NCI-H2196 (cell line): ENCODE measurements at regions not wholly inside any gene's neighbourhood (a gene's known extent, or its start where the extent isn't known, plus 50 kb on each side); places are given as distances from the start of the nearest gene placed in this dataset.
"Not testable (repeated sequence)": the region's sequence is repeated elsewhere in the genome, so short reads cannot be mapped to it uniquely, and the experiment has no call there.

Source experiments
- DNase-seq: peaks from one replicate; lab custom pipeline; 2025; ENCODE audit not compliant: unreplicated experiment; lab: John Stamatoyannopoulos, UW

DNA sequence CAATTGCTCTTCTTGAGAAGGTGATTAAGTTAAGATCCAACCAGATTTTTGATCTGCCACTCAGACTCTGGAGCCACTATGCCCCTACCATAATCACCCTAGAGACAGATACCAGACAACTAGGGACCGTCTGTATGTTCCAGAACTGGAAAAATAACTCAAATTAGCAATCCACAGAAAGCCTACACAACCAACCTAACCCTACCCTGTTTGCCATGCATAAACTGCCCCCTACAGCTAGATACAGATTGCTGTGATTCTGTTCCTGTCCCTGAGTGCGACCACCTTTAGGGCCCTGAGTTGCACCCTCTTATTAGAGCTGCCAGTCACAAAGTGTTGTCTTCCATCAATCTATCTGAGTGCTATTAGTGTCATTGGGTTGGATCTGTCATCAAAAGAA, 929.8 kb upstream of the SLITRK1 start:
- DNase-seq: no peak

DNA sequence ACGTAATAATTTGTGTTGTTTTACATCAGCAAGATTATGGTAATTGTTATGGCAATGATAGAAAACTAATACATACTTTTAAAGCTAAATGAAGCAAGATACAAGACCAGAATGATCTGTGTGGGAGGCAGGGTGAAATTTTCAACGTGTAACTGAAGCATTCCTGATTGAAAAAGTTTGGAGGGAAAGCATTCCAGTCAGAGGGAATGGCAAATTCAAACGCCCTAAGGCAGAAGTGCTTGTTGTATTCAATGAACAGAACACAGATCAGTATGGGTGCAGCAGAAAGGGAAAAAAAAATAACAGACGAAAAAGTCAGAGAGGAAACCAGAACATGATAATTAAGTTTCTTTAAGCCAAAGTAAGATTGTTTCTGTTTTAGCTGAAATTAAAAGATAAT, 928.5 kb upstream of the SLITRK1 start:
- no peak for DNase-seq

DNA sequence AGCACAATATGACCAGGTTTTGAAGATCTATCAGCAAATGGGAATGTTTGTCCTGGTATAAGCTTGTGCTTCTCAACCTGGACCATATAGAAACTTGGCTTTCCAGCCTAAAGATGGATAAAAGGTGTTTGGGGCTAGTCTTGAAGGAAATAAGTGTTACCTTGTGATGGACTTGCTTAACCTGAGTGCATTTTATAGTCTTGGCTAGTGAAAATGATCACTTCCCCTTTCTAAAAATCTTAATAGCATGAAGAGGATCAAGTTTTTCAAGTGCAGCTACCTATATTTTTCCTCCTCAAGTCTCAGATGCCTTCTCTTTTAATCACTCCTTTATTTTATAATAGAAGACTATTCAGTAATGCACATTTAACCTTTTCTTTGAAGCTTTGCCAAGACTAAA, 919.8 kb upstream of the SLITRK1 start:
- no peak for DNase-seq

DNA sequence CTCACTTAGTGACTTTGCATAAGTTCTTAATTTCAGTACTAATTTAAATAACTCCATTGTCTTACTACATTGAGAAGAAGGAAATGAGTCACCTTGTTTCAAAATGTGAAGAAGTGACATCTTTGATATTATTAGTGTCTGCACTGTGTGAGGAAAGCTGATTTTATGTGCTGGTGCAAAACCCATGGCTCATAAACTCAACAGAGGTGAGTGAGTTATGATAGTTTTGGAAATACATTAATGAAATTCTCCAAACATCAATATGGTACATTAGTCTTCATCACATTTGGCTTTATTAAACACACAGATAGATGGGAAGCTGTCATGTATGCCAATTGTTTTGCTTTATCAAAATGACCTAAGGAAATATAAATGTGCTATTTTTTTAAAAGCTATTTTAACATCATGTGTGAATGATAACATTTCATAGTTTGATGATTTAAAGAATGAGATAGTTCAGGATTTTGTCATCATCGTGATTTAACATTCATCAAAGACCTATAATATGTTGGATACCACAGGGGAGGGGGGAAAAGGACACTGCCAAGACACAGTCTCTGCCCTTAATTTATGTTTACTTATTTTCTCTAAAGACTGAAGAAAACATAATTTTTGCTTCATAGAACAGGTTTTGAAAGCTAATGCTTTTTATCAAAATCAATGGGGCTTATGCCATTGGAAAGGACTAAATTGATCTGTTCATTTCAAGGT, 902.3 kb upstream of the SLITRK1 start:
- DNase-seq: no peak

DNA sequence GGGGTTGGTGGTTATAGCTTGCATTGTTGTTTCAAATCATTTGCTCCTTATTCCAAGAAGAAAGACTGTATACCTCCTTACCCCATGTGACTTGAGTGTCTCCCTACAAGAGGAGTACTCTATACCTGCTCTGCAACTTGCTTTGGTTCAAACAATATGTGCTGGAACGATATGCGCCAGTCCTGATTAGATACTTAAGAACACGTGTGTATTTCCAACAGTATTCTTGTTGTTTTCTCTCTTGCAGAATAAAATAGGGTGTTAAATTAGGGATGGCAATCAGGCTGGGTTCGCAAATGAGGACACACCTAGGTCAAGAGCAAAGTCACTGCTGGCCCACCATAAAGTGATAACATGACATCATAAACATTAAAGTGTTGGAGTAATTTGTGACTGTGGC, 895.0 kb upstream of the SLITRK1 start:
- DNase-seq: no peak

DNA sequence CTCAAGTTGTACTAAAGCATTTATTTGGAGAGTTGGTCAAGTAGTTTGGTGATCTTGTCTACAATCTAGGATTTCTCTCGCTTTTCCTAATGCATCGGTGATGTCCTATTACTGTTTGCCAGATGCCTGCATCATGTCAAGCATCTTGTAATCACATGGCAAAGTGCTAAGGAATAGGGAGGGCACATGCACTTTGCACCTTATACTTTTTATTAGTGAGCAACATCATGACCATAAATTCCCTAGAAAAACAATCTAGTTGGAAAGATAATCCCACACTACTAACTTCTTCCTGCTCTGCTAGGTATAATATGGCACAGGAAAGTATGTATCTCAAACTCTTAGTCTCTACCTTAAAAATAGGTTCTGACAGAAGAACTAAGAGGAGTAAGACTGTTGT, 894.3 kb upstream of the SLITRK1 start:
- DNase-seq: no peak

DNA sequence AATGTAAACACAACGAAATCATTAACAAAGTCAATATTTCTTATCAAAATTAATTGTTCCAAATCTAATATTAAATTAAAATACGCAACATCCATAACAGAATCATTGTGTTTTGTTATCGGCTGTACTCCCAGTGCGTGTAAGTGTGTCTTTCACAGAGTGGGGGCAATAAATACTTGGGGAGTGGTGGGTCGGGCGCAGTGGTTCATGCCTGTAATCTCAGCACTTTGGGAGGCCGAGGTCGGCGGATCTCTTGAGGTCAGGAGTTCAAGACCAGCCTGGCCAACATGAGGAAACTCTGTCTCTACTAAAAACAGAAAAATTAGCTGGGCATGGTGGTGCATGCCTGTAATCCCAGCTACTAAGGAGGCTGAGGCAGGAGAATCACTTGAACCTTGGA, 893.6 kb upstream of the SLITRK1 start:
- not testable (repeated sequence) for DNase-seq

DNA sequence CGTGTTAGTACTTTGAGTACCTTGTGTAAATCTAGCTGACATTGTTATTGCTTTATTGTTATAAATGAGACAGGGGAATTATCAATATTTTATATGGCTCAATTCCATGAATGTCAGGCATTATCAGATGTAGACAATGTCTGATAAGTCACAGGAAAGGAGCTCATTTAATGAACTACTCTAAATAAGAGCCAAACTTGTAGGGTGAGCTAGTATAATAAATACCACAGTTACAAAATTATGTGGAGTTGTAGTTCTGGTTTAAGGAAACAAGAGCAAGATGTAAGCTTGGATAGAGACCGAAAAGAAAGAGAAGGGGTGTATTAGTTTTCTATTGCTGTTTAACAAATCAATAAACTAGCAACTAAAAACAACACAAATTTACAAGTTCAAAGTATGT, 891.8 kb upstream of the SLITRK1 start:
- DNase-seq: no peak

DNA sequence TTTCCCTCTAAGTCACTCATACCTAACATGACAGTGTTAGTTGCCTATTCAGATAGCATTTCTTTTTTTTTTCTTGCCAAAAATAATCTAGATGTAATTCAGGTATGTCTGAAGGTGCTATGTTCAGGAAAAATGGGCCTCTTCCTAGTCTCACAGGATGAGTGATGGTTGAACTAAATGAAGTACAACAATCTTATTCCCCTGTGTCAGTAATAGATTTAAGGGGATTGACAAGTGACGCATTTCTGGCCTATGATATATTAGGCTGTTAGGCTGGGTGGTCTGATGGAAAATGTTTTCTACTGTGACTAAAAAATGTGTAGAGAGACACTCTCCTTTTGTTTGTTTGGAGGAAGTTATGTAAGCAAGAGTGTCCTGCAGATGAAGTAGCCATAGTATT, 878.7 kb upstream of the SLITRK1 start:
- no peak for DNase-seq

DNA sequence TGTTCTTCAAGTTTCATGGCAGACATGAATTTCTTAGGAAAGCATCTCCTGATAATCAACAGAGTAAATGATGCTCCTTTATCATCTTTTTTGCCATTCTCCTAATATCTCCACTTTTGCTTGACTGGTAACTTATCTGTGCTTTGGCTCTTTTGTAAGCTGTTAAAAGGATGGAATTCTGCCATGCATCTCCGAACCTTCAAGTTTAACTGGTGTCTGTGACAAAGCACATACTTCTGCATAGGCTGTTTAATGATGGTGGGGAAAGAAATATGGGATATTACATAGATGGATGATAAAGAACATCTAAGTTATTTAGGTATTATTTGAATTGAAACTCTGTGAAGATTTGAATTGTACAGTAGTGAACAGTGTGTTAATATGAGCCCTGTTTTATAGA, 866.9 kb upstream of the SLITRK1 start:
- DNase-seq: no peak

DNA sequence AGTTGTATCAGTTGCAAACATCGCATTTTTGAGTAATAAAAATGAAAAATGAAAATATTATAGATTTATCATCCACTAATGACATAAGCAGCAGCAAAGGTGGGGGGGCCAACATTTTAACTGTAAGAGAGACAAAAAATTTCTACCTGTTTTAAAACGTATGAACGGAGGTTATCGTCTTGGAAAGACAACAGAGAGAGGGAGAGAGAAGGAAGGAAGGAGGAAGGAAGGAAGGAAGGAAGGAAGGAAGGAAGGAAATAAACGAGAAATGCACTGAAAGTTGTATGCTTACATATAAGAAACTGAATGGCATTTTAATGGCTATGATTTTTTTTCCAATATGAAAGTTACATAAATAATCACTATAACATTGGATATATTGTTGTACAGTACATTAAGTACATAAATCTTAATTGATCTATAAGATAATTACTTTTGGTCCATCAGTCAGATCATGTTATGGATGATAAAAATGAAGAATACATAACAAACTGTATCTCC, 862.8 kb upstream of the SLITRK1 start:
- no peak for DNase-seq

DNA sequence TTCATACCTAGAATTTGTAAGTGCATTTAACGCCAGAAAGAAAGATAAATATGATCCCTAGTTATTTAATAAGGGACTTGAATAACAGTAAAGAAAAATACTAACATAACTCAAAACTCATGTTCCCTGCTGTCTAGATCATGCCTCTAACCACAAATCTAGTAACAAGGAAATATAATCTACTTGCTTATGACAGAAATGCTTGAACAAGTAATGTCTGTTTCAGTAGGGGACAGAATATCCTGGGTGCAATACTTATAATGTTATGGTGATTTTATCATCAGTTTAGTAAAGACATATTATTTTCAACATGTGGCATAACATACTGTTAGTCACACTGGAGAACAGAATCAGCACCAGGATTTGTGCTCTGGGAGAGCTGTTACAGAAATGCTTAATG, 861.9 kb upstream of the SLITRK1 start:
- no peak for DNase-seq

DNA sequence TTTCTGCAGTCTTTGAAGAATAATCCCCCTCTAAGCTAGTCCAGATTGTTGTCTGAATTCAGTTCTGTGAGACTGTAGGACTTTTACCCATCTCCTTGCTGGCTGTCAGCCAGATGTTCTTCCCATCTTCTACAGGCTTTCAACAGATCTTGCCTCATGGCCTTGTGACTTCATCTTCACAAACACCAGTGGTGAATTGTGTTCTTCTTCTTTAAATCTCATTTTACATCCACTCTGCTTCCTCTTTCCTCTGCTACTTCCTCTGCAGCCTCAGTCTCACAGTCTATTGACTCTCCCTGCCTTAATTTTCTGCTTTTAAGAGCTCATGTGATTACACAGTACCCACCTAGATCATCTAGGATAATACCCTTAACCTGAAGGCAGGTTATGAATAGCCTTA, 859.0 kb upstream of the SLITRK1 start:
- no peak for DNase-seq

DNA sequence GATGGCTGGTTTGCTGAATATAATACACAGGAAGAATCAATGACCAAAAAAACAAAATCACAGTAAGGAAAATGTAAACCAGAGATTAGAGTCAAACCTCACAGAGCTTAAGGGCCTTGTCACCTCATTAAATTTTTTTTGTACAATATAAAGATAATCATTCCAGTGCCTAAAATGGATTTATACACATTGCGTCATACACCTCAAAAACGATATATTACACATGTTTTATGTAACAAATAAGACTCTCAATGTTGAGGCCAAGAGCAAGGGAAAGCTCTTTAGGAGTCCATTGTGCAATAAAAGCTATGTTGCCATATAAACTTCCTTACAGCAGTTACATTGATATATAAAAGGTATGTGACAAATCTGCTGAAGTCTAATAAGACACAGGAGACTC, 856.7 kb upstream of the SLITRK1 start:
- DNase-seq: no peak

DNA sequence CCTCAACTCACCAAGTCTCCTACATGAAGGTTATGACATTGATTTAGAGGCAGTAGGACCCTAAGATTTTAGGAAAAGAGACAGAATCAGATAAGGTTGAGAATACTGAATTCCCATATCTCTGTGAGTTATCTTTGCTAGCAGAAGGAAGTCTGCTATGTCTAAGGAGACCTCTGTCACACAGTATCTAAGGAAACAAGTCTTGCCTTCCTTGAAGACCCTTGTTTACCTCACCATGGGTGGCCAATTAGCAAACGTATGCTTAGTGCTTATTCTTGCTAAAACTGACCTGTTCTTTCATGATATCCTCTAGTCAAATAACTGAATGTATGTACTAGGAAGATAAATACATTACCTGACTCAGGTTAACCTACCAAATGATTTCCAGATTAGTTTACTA, 855.4 kb upstream of the SLITRK1 start:
- no peak for DNase-seq

DNA sequence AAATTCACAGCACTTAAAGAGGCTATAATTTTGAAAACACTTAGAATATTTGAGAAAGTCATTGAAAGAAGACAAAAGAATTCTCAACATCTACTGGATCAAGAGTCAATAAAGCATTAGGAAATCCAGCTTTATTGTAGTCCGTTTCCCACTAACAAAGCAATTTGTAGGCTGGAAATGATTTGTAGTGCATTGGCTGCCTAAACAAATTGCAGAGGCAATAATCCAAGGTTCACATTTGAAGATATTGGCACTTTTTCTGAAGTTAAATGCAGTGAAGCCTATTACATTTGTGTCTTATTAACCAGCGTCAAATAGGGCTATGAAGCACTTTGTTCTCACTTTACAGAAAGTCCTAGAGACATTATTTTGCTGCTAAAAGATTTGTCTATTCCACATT, 848.1 kb upstream of the SLITRK1 start:
- DNase-seq: no peak

DNA sequence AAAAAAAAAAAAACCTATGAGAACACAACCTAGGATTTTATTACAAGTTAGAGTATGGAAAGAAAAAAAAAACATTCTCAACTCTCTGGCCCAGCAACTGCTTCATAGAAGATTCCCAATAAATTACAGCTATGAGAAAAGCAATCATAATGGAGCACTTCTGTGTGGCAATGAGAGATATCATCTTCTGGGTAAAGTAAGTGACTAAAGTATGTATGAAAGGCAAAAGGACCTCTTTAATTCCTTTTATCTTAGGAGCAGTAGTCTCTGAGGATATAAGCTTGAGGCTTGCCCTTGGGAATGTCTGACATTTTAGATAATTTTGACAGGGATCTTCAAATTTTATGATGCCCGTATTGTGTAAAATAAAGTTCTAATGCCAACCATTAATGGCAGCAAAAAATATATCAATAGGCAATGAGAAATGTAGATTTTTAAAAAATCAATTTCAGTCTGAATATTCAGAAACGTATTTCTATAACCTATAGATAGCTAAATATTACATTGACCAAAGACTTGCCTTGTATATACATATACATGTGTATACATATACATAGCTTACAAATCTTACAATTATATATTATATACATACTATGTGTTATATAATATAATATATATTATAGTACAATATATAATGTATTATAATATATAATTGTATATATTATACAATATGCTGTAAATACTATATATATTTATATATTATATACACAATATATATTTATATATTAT, 823.9 kb upstream of the SLITRK1 start:
- DNase-seq: no peak

DNA sequence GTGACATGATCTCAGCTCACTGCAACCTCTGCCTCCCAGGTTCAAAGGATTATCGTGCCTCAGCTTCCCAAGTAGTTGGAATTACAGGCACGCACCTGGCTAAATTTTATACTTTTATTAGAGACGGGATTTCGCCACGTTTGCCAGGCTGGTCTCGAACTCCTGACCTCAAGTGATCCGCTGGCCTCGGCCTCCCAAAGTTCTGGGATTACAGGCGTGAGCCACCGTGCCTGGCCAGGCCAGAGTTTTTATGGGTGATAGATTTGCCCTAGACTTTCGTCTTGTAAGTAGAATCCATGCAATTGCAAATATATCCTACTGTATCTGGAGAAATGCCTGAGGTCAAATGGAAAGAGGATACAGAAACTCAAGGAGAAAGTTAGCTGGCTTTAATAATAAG, 819.9 kb upstream of the SLITRK1 start:
- no peak for DNase-seq

DNA sequence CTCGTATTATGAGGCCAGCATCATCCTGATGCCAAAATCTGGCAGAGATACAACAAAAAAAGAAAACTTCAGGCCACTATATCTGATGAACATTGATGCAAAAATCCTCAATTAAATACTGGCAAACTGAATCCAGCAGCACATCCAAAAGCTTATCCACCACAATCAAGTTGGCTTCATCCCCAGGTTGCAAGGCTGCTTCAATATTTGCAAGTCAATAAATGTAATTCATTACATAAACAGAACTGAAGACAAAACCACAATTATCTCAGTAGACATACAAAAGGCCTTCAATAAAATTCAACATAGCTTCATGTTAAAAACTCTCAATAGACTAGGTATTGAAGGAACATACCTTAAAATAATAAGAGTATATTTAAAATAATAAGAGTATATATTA, 815.3 kb upstream of the SLITRK1 start:
- DNase-seq: not testable (repeated sequence)

DNA sequence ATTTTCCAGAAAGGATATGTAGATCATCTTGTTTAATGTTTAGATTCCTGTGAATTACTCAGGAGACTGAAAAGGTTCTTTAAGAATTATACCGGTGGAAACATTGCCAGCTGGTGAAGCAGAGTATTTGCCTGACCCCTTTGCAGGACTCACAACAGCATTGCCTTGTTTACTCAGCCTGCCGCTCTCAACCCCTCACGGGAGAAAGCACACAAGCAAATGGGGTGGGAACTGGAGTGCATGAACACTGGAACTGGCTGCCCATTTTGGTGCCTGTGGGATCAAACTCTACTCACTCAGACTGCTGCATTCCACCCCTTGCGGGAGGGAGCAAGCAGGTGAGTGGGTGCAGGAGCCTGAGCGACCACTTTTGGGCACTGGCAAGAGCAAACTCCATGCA, 804.7 kb upstream of the SLITRK1 start:
- DNase-seq: no peak

DNA sequence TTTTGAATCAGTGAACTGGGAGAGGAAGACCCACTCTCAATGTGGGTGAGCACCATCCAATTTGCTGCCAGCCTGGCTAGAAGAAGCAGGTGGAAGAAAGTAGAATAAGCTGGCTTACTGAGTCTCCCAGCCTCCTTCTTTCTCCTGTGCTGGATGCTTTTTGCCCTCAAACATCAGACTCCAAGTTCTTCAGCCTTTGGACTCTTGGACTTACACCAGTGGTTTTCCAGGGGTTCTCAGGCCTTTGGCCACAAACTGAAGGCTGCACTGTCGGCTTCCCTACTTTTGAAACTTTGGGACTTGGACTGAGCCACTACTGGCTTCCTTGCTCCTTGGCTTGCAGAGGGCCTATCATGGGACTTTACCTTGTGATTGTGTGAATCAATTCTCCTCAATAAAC, 804.2 kb upstream of the SLITRK1 start:
- DNase-seq: no peak

DNA sequence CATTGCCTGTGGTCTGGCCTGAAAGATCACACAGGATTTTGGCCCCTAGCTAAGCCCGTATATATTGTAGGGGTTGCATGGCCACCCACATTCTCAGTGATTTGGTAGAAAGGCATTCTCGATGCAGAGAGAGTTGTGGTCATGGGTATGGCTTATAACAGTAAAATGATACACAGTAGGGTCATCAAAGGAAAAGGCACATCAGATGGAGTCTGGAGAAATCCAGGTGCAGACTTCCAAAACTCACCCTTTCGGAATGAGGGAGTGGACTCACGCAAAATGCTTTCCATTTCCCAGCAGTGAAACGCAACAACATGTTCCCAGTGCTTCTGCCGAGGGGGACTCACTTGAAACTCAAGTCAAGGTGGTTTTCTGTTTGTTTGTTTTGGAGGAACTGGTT, 802.5 kb upstream of the SLITRK1 start:
- no peak for DNase-seq
